IMR-90 (cell line): ENCODE measurements at regions not wholly inside any gene's neighbourhood (a gene's known extent, or its start where the extent isn't known, plus 50 kb on each side); places are given as distances from the start of the nearest gene placed in this dataset.

Experiments used
- ATAC-seq: fragments of 200-7000 bp; cut with Tn5 transposase; 2 replicates; pipeline ENCODE4 v1.9.1; 2020; ENCODE audit warnings: low read depth, mild to moderate bottlenecking, moderate library complexity
- BruUV-seq: library from RNA; stranded (reverse); fragments of 400-500 nt; replicated peaks from 2 replicates; lab custom pipeline; 2021; lab: Mats Ljungman, UMichigan
- CTCF ChIA-PET: fragments of 300-600 bp; formaldehyde crosslinking; extraction: SDS; loops from one replicate; lab custom pipeline; 2021; ENCODE audit warnings: antibody characterized with exemption; lab: Yijun Ruan, JAX
- POLR2A ChIA-PET: fragments of 300-600 bp; sonication (Branson Sonifier 250); formaldehyde crosslinking; loops from one replicate; lab custom pipeline; 2022; ENCODE audit warnings: antibody characterized with exemption; ENCODE audit not compliant: unreplicated experiment; lab: Charles Lee
- DNase-seq: peaks from one replicate; pipeline ENCODE4 v3.0.0; 2013
- H2AFZ ChIP-seq: replicated peaks from 2 replicates; pipeline ENCODE3; 2013; ENCODE audit warnings: low read length, mild to moderate bottlenecking; ENCODE audit not compliant: poor library complexity
- H2AK5ac ChIP-seq: 2 replicates; pipeline ENCODE4 v1.6.1; 2013; ENCODE audit warnings: low read depth, low read length, inconsistent platforms
- H2AK9ac ChIP-seq: replicated peaks from 2 replicates; pipeline ENCODE3; 2013; ENCODE audit warnings: mild to moderate bottlenecking, low read depth, low read length, moderate library complexity; ENCODE audit not compliant: poor library complexity
- H2BK120ac ChIP-seq: 2 replicates; pipeline ENCODE4 v1.6.1; 2013; ENCODE audit warnings: low read depth, low read length, inconsistent platforms
- H2BK15ac ChIP-seq: 3 replicates; pipeline ENCODE4 v1.6.1; 2013; ENCODE audit warnings: low read depth, low read length, inconsistent platforms
- H2BK20ac ChIP-seq: 2 replicates; pipeline ENCODE4 v1.6.1; 2013; ENCODE audit warnings: low read depth, mild to moderate bottlenecking, inconsistent platforms, low read length, moderate library complexity
- H2BK5ac ChIP-seq: 2 replicates; pipeline ENCODE4 v1.6.1; 2013; ENCODE audit warnings: mild to moderate bottlenecking, low read depth, low read length, inconsistent platforms; ENCODE audit not compliant: poor library complexity, severe bottlenecking
- H3K14ac ChIP-seq: replicated peaks from 2 replicates; pipeline ENCODE4 v1.6.1; 2013; ENCODE audit warnings: low read depth, low read length, inconsistent platforms
- H3K18ac ChIP-seq: 2 replicates; pipeline ENCODE4 v1.6.1; 2013; ENCODE audit warnings: low read depth, low read length, control low read depth
- H3K23ac ChIP-seq: 2 replicates; pipeline ENCODE4 v1.6.1; 2013; ENCODE audit warnings: low read depth, low read length, inconsistent platforms
- H3K27ac ChIP-seq: 2 replicates; pipeline ENCODE4 v1.5.1; 2013; ENCODE audit warnings: mild to moderate bottlenecking, control low read depth, low read length; ENCODE audit not compliant: insufficient read depth
- H3K27me3 ChIP-seq: 2 replicates; pipeline ENCODE4 v1.6.1; 2013; ENCODE audit warnings: low read length; ENCODE audit not compliant: control insufficient read depth, insufficient read depth
- H3K36me3 ChIP-seq: 2 replicates; pipeline ENCODE4 v1.6.1; 2013; ENCODE audit warnings: low read length, mixed read lengths; ENCODE audit not compliant: control insufficient read depth, insufficient read depth
- H3K4ac ChIP-seq: 2 replicates; pipeline ENCODE4 v1.6.1; 2013; ENCODE audit warnings: low read depth, low read length, inconsistent platforms
- H3K4me1 ChIP-seq: 2 replicates; pipeline ENCODE4 v1.6.1; 2013; ENCODE audit warnings: low read length, mixed read lengths; ENCODE audit not compliant: control insufficient read depth, insufficient read depth
- H3K4me2 ChIP-seq: 2 replicates; pipeline ENCODE4 v1.6.1; 2013; ENCODE audit warnings: low read depth, mild to moderate bottlenecking, control low read depth, low read length, moderate library complexity
- H3K4me3 ChIP-seq: 2 replicates; pipeline ENCODE4 v1.5.1; 2013; ENCODE audit warnings: low read depth, mild to moderate bottlenecking, control low read depth, low read length, moderate library complexity; ENCODE audit not compliant: insufficient read depth
- H3K56ac ChIP-seq: 2 replicates; pipeline ENCODE4 v1.6.1; 2013; ENCODE audit warnings: low read length, inconsistent platforms; ENCODE audit not compliant: insufficient read depth; ENCODE audit errors: extremely low read depth
- H3K79me1 ChIP-seq, 2 experiments: 2 replicates each; pipeline ENCODE4 v1.6.1; 2013; ENCODE audit warnings: low read length in 2 of 2, inconsistent platforms in 1 of 2, low read depth in 1 of 2
- H3K9ac ChIP-seq: 2 replicates; pipeline ENCODE4 v1.6.1; 2013; ENCODE audit warnings: low read depth, low read length, control low read depth
- H3K9me1 ChIP-seq: 2 replicates; pipeline ENCODE4 v1.6.1; 2013; ENCODE audit warnings: low read length, inconsistent platforms; ENCODE audit not compliant: insufficient read depth
- H3K9me3 ChIP-seq: 2 replicates; pipeline ENCODE4 v1.6.1; 2013; ENCODE audit warnings: low read length; ENCODE audit not compliant: control insufficient read depth, insufficient read depth
- H4K20me1 ChIP-seq: 2 replicates; pipeline ENCODE4 v1.6.1; 2013; ENCODE audit warnings: low read length, inconsistent platforms; ENCODE audit not compliant: insufficient read depth
- H4K5ac ChIP-seq: 2 replicates; pipeline ENCODE4 v1.6.1; 2013; ENCODE audit warnings: mild to moderate bottlenecking, low read depth, low read length, control low read depth
- H4K8ac ChIP-seq, 2 experiments: 2 replicates each; pipeline ENCODE4 v1.6.1; 2013; ENCODE audit warnings: low read depth in 2 of 2, low read length in 2 of 2, control low read depth in 1 of 2, inconsistent platforms in 1 of 2
- H4K91ac ChIP-seq: 2 replicates; pipeline ENCODE4 v1.6.1; 2013; ENCODE audit warnings: low read depth, low read length, inconsistent platforms; ENCODE audit not compliant: insufficient read depth
- CEBPB ChIP-seq: IDR thresholded peaks from 2 replicates; pipeline ENCODE4 v1.6.1; 2012; ENCODE audit warnings: low read depth, low read length, improper control_type of control experiment
- CHD1 ChIP-seq: IDR thresholded peaks from 2 replicates; pipeline ENCODE4 v1.6.1; 2012; ENCODE audit warnings: low read depth, low read length, improper control_type of control experiment
- FOS ChIP-seq: fragments of 150-350 bp; IDR thresholded peaks from 2 replicates; pipeline ENCODE4 v1.6.1; 2016; ENCODE audit warnings: low read depth, low read length
- RAD21 ChIP-seq: IDR thresholded peaks from 2 replicates; pipeline ENCODE4 v1.6.1; 2012; ENCODE audit warnings: low read length, improper control_type of control experiment
- RFX5 ChIP-seq: IDR thresholded peaks from 2 replicates; pipeline ENCODE4 v1.8.0; 2012; ENCODE audit warnings: low read depth, mild to moderate bottlenecking, low read length, moderate library complexity
- WGBS, 2 experiments: methylation state at CpG; one replicate each; pipeline versions ENCODE4 v1.1.5 to v1.1.7; 2013; ENCODE audit warnings: missing lambda C conversion rate in 2 of 2; ENCODE audit not compliant: insufficient read length in 1 of 2; ENCODE audit errors: extremely low coverage in 2 of 2; 5-methylcytosine and 5-hydroxymethylcytosine counted together
- dilution Hi-C: fragments of 300-500 bp; cut with HindIII; formaldehyde crosslinking; loops from one replicate; pipeline ENCODE4 v1.14.3; 2018; ENCODE audit warnings: low sequenced_read_pairs; ENCODE audit not compliant: unreplicated experiment
- in situ Hi-C: fragments of 300-500 bp; cut with MboI; formaldehyde crosslinking; loops from 3 replicates; pipeline ENCODE4 v1.14.3; 2019; ENCODE audit warnings: low sequenced_read_pairs, inconsistent platforms, mixed read lengths
- intact Hi-C: fragments of 100-400 bp; cut with micrococcal nuclease; formaldehyde crosslinking; loops from 2 replicates; pipeline ENCODE4 v1.10.0; 2022
- TF ChIP-seq, protein P1 (sequence below): fragments of 150-350 bp; IDR thresholded peaks from 2 replicates; pipeline ENCODE4 v1.6.1; 2016; ENCODE audit warnings: low read depth, mild to moderate bottlenecking, low read length, moderate library complexity, borderline replicate concordance
- TF ChIP-seq, protein P2 (sequence below): conservative IDR thresholded peaks from 2 replicates; pipeline ENCODE4 v1.5.1; 2012; ENCODE audit warnings: mild to moderate bottlenecking, low read depth, low read length, improper control_type of control experiment

DNA sequence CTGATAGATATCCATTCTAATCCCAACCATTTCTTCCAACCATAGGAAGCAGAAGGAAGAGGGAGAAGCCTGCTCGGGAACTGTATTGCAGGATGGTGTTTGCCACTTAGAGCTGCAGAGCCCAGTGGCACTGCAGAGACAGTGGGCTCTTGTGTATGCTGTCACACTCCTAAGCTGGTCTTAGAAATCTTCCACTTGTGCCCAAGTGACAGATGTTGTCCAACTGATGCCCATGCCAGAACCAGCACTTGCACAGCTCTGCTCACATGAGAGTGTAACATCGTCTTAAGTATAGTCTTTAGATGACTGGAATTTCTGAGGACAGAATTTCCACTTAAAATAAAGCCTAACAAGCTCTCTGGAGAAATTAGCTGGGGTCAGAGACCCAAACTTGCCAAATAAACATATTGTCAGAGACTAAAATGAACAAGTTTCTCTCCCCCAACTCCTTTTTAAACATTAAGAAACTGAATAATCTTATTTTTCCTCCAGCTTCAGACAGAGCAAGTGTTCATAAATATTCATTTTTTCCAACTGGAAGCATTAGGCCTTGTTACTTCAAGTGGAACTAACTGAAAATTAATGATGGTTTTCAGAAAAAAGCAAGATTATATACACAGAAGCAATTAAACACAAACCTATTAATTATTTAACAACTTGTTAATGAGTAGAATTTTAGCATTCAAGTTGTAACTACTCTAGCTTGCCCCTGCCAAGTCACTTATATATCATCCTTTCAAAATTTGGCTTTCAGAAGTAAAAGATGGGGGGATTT, 577.3 kb downstream of the AJAP1 start:
- no peak overlapping the region for H3K18ac ChIP-seq
- no peak overlapping the region for H2BK20ac ChIP-seq
- H3K4ac ChIP-seq: no peak overlapping the region
- peaks cover 24% of the 10 kb centered on the region for H3K9me3 ChIP-seq
- H3K9ac ChIP-seq: no peak overlapping the region
- no peak overlapping the region for H4K5ac ChIP-seq
- ChIA-PET CTCF (no interaction called here), POLR2A (no interaction called here)
- intact Hi-C loops (no loop called here), in situ Hi-C loops (no loop called here), dilution Hi-C loops (no loop called here)
- H3K14ac ChIP-seq: no peak overlapping the region
- ATAC-seq (no peak), DNase-seq (no peak)
- TF ChIP-seq CEBPB: no peak
- no peak for TF ChIP-seq FOS
- TF ChIP-seq RAD21: no peak
- no peak for TF ChIP-seq CHD1
- TF ChIP-seq, protein P1, sequence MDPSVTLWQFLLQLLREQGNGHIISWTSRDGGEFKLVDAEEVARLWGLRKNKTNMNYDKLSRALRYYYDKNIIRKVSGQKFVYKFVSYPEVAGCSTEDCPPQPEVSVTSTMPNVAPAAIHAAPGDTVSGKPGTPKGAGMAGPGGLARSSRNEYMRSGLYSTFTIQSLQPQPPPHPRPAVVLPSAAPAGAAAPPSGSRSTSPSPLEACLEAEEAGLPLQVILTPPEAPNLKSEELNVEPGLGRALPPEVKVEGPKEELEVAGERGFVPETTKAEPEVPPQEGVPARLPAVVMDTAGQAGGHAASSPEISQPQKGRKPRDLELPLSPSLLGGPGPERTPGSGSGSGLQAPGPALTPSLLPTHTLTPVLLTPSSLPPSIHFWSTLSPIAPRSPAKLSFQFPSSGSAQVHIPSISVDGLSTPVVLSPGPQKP: no peak
- TF ChIP-seq, protein P2, sequence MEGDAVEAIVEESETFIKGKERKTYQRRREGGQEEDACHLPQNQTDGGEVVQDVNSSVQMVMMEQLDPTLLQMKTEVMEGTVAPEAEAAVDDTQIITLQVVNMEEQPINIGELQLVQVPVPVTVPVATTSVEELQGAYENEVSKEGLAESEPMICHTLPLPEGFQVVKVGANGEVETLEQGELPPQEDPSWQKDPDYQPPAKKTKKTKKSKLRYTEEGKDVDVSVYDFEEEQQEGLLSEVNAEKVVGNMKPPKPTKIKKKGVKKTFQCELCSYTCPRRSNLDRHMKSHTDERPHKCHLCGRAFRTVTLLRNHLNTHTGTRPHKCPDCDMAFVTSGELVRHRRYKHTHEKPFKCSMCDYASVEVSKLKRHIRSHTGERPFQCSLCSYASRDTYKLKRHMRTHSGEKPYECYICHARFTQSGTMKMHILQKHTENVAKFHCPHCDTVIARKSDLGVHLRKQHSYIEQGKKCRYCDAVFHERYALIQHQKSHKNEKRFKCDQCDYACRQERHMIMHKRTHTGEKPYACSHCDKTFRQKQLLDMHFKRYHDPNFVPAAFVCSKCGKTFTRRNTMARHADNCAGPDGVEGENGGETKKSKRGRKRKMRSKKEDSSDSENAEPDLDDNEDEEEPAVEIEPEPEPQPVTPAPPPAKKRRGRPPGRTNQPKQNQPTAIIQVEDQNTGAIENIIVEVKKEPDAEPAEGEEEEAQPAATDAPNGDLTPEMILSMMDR: no peak
- no peak for TF ChIP-seq RFX5
- H2AK9ac ChIP-seq: no peak overlapping the region
- no peak overlapping the region for H2AFZ ChIP-seq
- no peaks in the 10 kb centered on the region for H3K4me1 ChIP-seq
- no TSS peak for BruUV-seq
- no peak overlapping the region for H2BK15ac ChIP-seq
- no peaks in the 10 kb centered on the region for H3K27me3 ChIP-seq
- H3K27ac ChIP-seq: no peak overlapping the region
- no CpG with 5 or more reads among the region's 2 CpGs for WGBS, 2 experiments
- H3K56ac ChIP-seq: no peak overlapping the region
- H2BK5ac ChIP-seq: no peak overlapping the region
- H3K9me1 ChIP-seq: no peaks in the 10 kb centered on the region
- H3K36me3 ChIP-seq: no peaks in the 10 kb centered on the region
- H3K23ac ChIP-seq: no peak overlapping the region
- no peaks in the 10 kb centered on the region for H4K20me1 ChIP-seq
- H2BK120ac ChIP-seq: no peak overlapping the region
- no peak overlapping the region for H3K4me3 ChIP-seq
- no peak overlapping the region for H4K8ac ChIP-seq
- no peaks in the 10 kb centered on the region for H3K79me1 ChIP-seq
- H2AK5ac ChIP-seq: no peak overlapping the region
- H4K91ac ChIP-seq: no peak overlapping the region
- H3K4me2 ChIP-seq: no peak overlapping the region
